Neural progenitor cell (in vitro differentiated cells): ENCODE measurements at regions not wholly inside any gene's neighbourhood (a gene's known extent, or its start where the extent isn't known, plus 50 kb on each side); places are given as distances from the start of the nearest gene placed in this dataset.
"Not testable (repeated sequence)": the region's sequence is repeated elsewhere in the genome, so short reads cannot be mapped to it uniquely, and the experiment has no call there.

Experiments used
- EZH2 ChIP-seq: fragments of 200-600 bp; sonication (generic); IDR thresholded peaks from 2 replicates; pipeline ENCODE4 v1.6.1; 2017; ENCODE audit warnings: antibody characterized with exemption, mild to moderate bottlenecking, moderate library complexity
- EZH2phosphoT487 ChIP-seq: fragments of 200-600 bp; sonication (generic); IDR thresholded peaks from 2 replicates; pipeline ENCODE4 v1.6.1; 2017; ENCODE audit warnings: antibody characterized with exemption
- TF ChIP-seq, protein P1 (sequence below): fragments of 200-600 bp; sonication (generic); IDR thresholded peaks from 2 replicates; pipeline ENCODE4 v1.5.1; 2017; ENCODE audit warnings: antibody characterized with exemption, mild to moderate bottlenecking

DNA sequence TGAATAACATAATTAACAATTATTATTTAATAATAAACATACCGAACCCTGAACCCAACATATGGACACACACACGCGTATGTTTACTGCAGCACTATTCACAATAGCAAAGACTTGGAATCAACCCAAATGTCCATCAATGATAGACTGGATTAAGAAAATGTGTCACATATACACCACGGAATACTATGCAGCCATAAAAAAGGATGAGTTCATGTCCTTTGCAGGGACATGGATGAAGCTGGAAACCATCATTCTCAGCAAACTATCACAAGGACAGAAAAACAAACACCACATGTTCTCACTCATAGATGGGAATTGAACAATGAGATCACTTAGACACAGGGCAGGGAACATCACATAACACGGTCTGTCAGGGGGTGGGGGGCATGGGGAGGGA lies 333.5 kb downstream of the KIF20B start:
- TF ChIP-seq, protein P1, sequence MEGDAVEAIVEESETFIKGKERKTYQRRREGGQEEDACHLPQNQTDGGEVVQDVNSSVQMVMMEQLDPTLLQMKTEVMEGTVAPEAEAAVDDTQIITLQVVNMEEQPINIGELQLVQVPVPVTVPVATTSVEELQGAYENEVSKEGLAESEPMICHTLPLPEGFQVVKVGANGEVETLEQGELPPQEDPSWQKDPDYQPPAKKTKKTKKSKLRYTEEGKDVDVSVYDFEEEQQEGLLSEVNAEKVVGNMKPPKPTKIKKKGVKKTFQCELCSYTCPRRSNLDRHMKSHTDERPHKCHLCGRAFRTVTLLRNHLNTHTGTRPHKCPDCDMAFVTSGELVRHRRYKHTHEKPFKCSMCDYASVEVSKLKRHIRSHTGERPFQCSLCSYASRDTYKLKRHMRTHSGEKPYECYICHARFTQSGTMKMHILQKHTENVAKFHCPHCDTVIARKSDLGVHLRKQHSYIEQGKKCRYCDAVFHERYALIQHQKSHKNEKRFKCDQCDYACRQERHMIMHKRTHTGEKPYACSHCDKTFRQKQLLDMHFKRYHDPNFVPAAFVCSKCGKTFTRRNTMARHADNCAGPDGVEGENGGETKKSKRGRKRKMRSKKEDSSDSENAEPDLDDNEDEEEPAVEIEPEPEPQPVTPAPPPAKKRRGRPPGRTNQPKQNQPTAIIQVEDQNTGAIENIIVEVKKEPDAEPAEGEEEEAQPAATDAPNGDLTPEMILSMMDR: not testable (repeated sequence)
- TF ChIP-seq EZH2phosphoT487, EZH2: not testable (repeated sequence)
